ENCODE measurements at regions not wholly inside any gene's neighbourhood (a gene's known extent, or its start where the extent isn't known, plus 50 kb on each side); places are given as distances from the start of the nearest gene placed in this dataset.

GRCh38 chr6:167676000-167676665 lies 150.6 kb upstream of the AFDN start:
- Histone ChIP-seq H3K36me3 (ENCODE audit: insufficient read depth, low read length) (no peaks in the 10 kb centered on the region), H3K4me1 (ENCODE audit: insufficient read depth, low read length) (peaks cover 15% of the 10 kb centered on the region), H3K9ac (ENCODE audit: low read depth, low read length) (no peak overlapping the region), H3K9me3 (ENCODE audit: control insufficient read depth, insufficient read depth, low read length) (0 out of 2 replicates have a peak, but pooled peaks cover 2% of the 10 kb centered on the region)

DNA sequence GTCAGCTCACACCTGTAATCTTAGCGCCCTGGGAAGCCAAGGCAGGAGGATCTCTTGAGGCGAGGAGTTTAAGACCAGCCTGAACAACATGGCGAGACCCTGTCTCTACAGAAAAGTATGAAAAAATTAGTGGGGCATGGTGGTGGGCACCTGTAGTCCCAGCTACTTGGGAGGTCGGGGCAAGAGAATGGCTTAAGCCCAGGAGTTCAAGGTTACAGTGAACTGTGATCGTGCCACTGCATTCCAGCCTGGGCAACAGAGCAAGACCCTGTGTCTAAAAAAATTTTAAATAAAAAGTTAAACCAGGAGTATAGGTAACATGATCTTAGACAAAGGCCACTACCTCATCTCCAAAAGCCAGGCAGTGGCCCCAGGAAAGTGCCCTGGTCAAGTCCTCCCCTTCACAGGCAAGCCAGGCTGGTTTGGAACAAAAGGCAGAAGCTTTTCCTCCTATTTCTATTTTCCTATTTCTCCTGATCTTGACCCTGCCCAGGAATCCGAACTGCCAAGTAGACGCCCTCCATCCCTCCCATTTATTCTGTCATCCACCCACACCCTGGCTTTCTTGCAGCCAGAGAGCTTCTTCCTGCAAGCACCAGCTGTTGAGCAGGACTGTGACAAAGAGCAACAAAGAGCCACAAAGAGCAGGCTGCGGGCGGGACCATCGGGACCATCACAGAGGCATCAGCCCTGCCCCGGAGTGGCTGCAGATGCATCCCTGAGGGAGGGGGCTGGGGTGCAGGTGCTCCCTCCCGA lies 149.9 kb upstream of the AFDN start:
- no peak overlapping the region for H3K9ac ChIP-seq (ENCODE audit: low read depth, low read length)

GRCh38 chr6:167677422-167677789 lies 149.3 kb upstream of the AFDN start:
- Histone ChIP-seq H3K9me3 (ENCODE audit: control insufficient read depth, insufficient read depth, low read length) (no peaks in the 10 kb centered on the region), H3K9ac (ENCODE audit: low read depth, low read length) (peak overlapping the region; percentile 60; the same call in 1 of the 2 replicates), H3K4me1 (ENCODE audit: insufficient read depth, low read length) (peaks cover 15% of the 10 kb centered on the region), H3K36me3 (ENCODE audit: insufficient read depth, low read length) (no peaks in the 10 kb centered on the region)

More for the DNA sequence above, 149.9 kb upstream of the AFDN start:
- Histone ChIP-seq H3K36me3 (ENCODE audit: insufficient read depth, low read length) (no peaks in the 10 kb centered on the region), H3K4me1 (ENCODE audit: insufficient read depth, low read length) (peaks cover 15% of the 10 kb centered on the region), H3K9me3 (ENCODE audit: control insufficient read depth, insufficient read depth, low read length) (no peaks in the 10 kb centered on the region)

GRCh38 chr6:167678102-167679101 lies 148.3 kb upstream of the AFDN start:
- Histone ChIP-seq H3K36me3 (ENCODE audit: insufficient read depth, low read length) (no peaks in the 10 kb centered on the region), H3K4me1 (ENCODE audit: insufficient read depth, low read length) (peaks cover 15% of the 10 kb centered on the region), H3K9me3 (ENCODE audit: control insufficient read depth, insufficient read depth, low read length) (no peaks in the 10 kb centered on the region), H3K9ac (ENCODE audit: low read depth, low read length) (peak overlapping the region; percentile 60)

- Histone ChIP-seq H3K9me3 (ENCODE audit: control insufficient read depth, insufficient read depth, low read length) (no peaks in the 10 kb centered on the region), H3K36me3 (ENCODE audit: insufficient read depth, low read length) (no peaks in the 10 kb centered on the region), H3K9ac (ENCODE audit: low read depth, low read length) (peak overlapping the region; percentile 60; the same call in 1 of the 2 replicates), H3K4me1 (ENCODE audit: insufficient read depth, low read length) (peaks cover 15% of the 10 kb centered on the region)
Observed at GRCh38 chr6:167679122-167679736, 147.5 kb upstream of the AFDN start.

DNA sequence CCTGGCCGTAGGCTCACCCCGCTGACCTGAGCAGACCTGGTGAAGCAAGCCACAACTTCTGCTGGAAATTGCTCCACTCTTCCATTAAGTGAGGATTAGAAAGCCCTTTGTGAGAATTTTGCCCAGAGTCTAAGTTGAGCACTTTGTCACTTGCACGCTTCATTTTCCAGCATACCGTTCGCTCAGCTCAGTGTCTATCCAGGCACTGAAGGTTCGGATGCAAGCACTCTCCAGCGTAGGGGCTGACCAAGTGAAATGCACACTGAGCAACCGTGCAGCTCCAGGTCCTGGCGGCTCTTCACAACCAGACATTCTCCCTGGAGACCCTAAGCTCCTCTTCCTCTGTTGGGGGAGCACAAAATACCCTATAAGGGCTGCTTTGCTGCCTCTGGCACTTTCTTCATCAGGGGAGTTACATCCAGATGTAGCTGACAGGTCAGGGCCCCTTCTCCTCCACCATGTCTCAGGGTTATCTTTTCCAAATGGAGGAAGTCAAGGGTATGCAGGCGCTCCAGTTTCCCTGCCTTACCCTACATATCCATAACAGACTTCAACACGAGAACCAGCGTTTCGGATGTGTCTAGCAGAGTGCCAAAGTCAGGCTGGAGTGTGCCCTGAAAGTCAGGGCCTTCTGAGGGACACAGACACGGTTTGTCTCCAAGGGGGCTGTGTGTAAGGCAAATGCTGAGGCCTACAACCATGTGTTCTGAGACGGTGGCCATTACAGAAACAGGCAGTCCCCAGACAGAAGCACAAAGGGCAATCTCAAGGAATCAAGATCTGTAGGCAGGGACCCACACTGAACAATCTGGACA lies 146.7 kb upstream of the AFDN start:
- peaks cover 15% of the 10 kb centered on the region for H3K4me1 ChIP-seq (ENCODE audit: insufficient read depth, low read length)
- no peak overlapping the region for H3K9ac ChIP-seq (ENCODE audit: low read depth, low read length)
- H3K9me3 ChIP-seq (ENCODE audit: control insufficient read depth, insufficient read depth, low read length), result no peaks in the 10 kb centered on the region
- no peaks in the 10 kb centered on the region for H3K36me3 ChIP-seq (ENCODE audit: insufficient read depth, low read length)

DNA sequence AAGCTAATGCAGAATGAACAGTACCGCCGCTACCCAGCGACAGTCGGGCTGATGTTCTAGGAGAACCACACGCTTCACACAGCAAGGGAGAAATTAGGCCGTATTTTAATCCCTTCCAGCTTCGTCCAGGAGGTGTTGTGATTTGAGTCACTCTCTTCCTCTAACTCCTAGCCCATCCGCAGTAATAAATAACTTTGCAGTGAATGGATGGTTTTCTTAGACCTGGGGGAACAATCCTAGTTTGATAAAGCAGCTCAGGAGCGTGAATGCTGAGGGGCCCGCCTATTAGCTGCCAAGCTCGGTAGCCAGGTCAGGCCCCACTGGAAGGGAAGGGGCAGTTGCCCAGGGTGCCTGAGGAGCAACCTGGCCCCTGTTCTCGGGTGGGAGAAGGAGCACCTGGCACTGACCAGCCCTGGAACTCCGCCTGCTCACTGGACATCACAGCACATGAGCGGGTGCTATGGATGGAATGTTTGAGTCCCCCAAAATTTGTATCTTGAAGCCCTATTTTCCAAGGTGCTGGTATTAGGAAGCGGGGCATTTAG lies 146.0 kb upstream of the AFDN start:
- no peaks in the 10 kb centered on the region for H3K36me3 ChIP-seq (ENCODE audit: insufficient read depth, low read length)
- H3K9ac ChIP-seq (ENCODE audit: low read depth, low read length), result no peak overlapping the region
- peaks cover 15% of the 10 kb centered on the region for H3K4me1 ChIP-seq (ENCODE audit: insufficient read depth, low read length)
- no peaks in the 10 kb centered on the region for H3K9me3 ChIP-seq (ENCODE audit: control insufficient read depth, insufficient read depth, low read length)

GRCh38 chr6:167682125-167682524 lies 144.6 kb upstream of the AFDN start:
- Histone ChIP-seq H3K9ac (ENCODE audit: low read depth, low read length) (no peak overlapping the region), H3K4me1 (ENCODE audit: insufficient read depth, low read length) (peaks cover 15% of the 10 kb centered on the region), H3K36me3 (ENCODE audit: insufficient read depth, low read length) (no peaks in the 10 kb centered on the region), H3K9me3 (ENCODE audit: control insufficient read depth, insufficient read depth, low read length) (no peaks in the 10 kb centered on the region)

GRCh38 chr6:167682546-167683027 lies 144.1 kb upstream of the AFDN start:
- no peak overlapping the region for H3K9ac ChIP-seq (ENCODE audit: low read depth, low read length)
- no peaks in the 10 kb centered on the region for H3K36me3 ChIP-seq (ENCODE audit: insufficient read depth, low read length)
- H3K4me1 ChIP-seq (ENCODE audit: insufficient read depth, low read length), result peaks cover 10% of the 10 kb centered on the region
- H3K9me3 ChIP-seq (ENCODE audit: control insufficient read depth, insufficient read depth, low read length), result no peaks in the 10 kb centered on the region

DNA sequence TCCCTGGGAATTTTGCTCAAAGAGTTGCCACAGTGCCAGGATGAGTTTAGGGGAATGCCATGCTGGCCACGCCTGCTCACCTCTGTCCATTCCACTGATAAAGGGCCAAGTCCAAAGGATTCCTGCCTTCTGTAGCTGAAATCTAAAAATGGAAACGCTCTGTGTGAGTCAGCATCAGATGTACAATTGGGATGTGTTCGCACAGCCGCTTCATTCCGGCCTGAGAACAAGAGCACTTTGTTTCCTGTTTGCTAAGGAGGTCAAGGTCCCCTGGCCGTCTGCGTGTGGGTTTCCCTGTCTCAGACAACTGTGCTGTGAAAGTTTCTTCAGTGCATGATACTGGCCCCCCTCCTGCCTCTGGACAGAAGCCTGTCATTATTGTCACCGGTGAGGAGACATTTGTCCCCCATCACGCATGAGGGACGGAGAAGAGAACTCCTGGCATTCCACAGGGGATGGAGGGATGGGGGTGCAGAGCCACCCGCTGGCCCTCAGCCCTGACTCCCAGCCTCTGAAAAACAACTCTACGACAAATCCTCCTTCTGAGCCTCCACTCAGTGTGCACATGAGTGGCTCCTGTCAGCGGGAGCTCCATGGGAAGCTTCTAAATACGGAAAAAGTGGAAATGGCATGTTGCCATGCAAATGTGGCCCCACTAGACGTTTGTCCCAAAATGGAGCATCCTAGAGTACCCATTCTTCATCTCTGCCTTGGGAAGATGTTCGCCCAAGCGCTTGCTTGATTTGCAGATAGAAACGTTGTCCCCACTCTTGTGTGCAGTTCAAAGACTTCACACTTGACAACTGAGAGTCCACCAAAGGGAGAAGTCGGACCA lies 143.5 kb upstream of the AFDN start:
- Histone ChIP-seq H3K9ac (ENCODE audit: low read depth, low read length) (no peak overlapping the region), H3K4me1 (ENCODE audit: insufficient read depth, low read length) (peaks cover 6% of the 10 kb centered on the region; the same call in 1 of the 2 replicates), H3K9me3 (ENCODE audit: control insufficient read depth, insufficient read depth, low read length) (no peaks in the 10 kb centered on the region), H3K36me3 (ENCODE audit: insufficient read depth, low read length) (no peaks in the 10 kb centered on the region)

DNA sequence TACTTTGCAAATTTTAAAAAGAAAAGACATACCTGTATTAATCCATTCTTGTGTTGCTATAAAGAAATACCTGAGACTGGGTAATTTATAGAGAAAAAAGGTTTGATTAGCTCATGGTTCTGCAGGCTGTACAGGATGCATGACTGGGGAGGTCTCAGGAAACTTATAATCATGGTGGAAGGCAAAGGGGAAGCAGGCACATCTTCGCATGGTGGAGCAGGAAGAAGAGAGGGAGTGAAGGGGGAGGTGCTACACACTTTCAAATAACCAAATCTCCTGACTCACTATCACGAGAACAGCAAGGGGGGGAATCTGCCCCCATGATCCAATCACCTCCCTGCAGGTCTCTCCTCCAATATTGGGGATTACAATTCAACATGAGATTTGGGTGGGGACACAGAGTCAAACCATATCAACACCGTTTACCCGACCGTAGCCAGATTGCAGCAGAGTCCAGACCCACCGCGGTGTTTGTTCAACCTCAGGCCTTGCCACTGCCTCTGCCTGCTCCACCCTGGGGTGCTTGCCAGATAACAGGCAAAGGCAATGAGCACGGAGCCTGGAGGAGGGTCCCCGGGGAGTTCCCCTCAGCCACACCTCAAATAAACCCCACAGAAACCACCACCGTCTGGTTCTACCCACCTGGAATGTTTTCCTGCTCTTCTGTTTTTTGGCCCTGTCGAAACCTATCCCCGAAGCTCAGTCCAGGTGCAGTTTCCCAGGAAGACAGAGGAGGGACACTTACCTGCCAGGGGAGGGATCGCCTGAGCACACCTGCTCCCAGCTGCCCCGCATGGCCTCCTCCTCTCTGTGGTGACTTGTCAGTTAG lies 142.2 kb upstream of the AFDN start:
- Histone ChIP-seq H3K36me3 (ENCODE audit: insufficient read depth, low read length) (no peaks in the 10 kb centered on the region), H3K4me1 (ENCODE audit: insufficient read depth, low read length) (peaks cover 5% of the 10 kb centered on the region; the same call in 1 of the 2 replicates), H3K9me3 (ENCODE audit: control insufficient read depth, insufficient read depth, low read length) (no peaks in the 10 kb centered on the region), H3K9ac (ENCODE audit: low read depth, low read length) (no peak overlapping the region)

- no peaks in the 10 kb centered on the region for H3K9me3 ChIP-seq (ENCODE audit: control insufficient read depth, insufficient read depth, low read length)
- H3K4me1 ChIP-seq (ENCODE audit: insufficient read depth, low read length), result peaks cover 3% of the 10 kb centered on the region; the same call in 1 of the 2 replicates
- no peak overlapping the region for H3K9ac ChIP-seq (ENCODE audit: low read depth, low read length)
- no peaks in the 10 kb centered on the region for H3K36me3 ChIP-seq (ENCODE audit: insufficient read depth, low read length)
Observed at GRCh38 chr6:167685654-167686053, 141.1 kb upstream of the AFDN start.

Data from ES-I3 (cell line).